HepG2 (cell line): ENCODE measurements at regions not wholly inside any gene's neighbourhood (a gene's known extent, or its start where the extent isn't known, plus 50 kb on each side); places are given as distances from the start of the nearest gene placed in this dataset.

ENCODE experiments used
- ATAC-seq: fragments of 200-7000 bp; cut with Tn5 transposase; 3 replicates; pipeline ENCODE4 v1.9.1; 2020; ENCODE audit warnings: mild to moderate bottlenecking, moderate library complexity
- BruUV-seq: library from RNA; stranded (reverse); fragments of 400-500 nt; replicated peaks from 2 replicates; lab custom pipeline; 2021; lab: Mats Ljungman, UMichigan
- CTCF ChIA-PET: fragments of 300-600 bp; formaldehyde crosslinking; extraction: SDS; loops from one replicate; lab custom pipeline; 2021; ENCODE audit warnings: low total read pairs, inconsistent platforms, low intra/inter-chr PET ratio; lab: Yijun Ruan, JAX
- POLR2A ChIA-PET: fragments of 350-600 bp; sonication (Branson Sonifier 250); formaldehyde crosslinking; loops from one replicate; lab custom pipeline; 2020; ENCODE audit warnings: antibody characterized with exemption, inconsistent platforms; lab: Yijun Ruan, JAX
- DNase-seq: peaks from one replicate; pipeline ENCODE4 v3.0.0-alpha.2; 2015; ENCODE audit warnings: low spot score
- FAIRE-seq: peaks from 3 replicates; lab custom pipeline; 2011; peaks lifted over from hg19 to GRCh38; lab: Jason Lieb, UNC
- H2AFZ ChIP-seq: one replicate; pipeline ENCODE4 v1.6.1; 2011; ENCODE audit warnings: low read length, inconsistent platforms
- H3K27ac ChIP-seq: fragments of 300-600 bp; 3 replicates; pipeline ENCODE4 v1.8.0; 2011; ENCODE audit warnings: mixed run types, mild to moderate bottlenecking, mixed read lengths, low read length, inconsistent platforms; ENCODE audit not compliant: insufficient read depth; ENCODE audit errors: extremely low read length
- H3K27me3 ChIP-seq, 2 experiments: fragments of 200-600 bp in 1 of 2; 2 replicates in 1 of 2; 3 replicates in 1 of 2; pipeline versions ENCODE4 v1.6.0 to v1.8.0; 2011; ENCODE audit warnings: low read length in 2 of 2, mild to moderate bottlenecking in 2 of 2, moderate library complexity in 2 of 2, inconsistent platforms in 1 of 2; ENCODE audit not compliant: insufficient read depth in 2 of 2, control insufficient read depth in 1 of 2
- H3K36me3 ChIP-seq, 2 experiments: fragments of 200-600 bp in 1 of 2; replicated peaks in 1 of 2; 2 replicates in 1 of 2; 3 replicates in 1 of 2; pipeline versions ENCODE4 v1.5.1 to v1.8.0; 2011; ENCODE audit warnings: low read length in 2 of 2, inconsistent platforms in 1 of 2; ENCODE audit not compliant: insufficient read depth in 2 of 2, control insufficient read depth in 1 of 2
- H3K4me1 ChIP-seq: 2 replicates; pipeline ENCODE4 v1.5.1; 2012; ENCODE audit warnings: low read length, inconsistent platforms; ENCODE audit not compliant: insufficient read depth
- H3K4me2 ChIP-seq: 2 replicates; pipeline ENCODE4 v1.6.0; 2011; ENCODE audit warnings: low read depth, low read length, inconsistent platforms
- H3K4me3 ChIP-seq, 3 experiments: fragments of 200-600 bp in 1 of 3; sonication (generic), shearing (Covaris generic) in 1 of 3; replicated peaks in 1 of 3; 2 replicates each; pipeline ENCODE4 v1.5.1; 2011 to 2016; ENCODE audit warnings: low read length in 3 of 3, inconsistent platforms in 2 of 3, low read depth in 2 of 3, mild to moderate bottlenecking in 2 of 3, control low read depth in 1 of 3, mixed read lengths in 1 of 3; ENCODE audit not compliant: insufficient read depth in 1 of 3
- H3K79me2 ChIP-seq: one replicate; pipeline ENCODE4 v1.6.1; 2011; ENCODE audit warnings: low read length, inconsistent platforms; ENCODE audit not compliant: insufficient read depth
- H3K9ac ChIP-seq: 2 replicates; pipeline ENCODE4 v1.6.0; 2011; ENCODE audit warnings: mild to moderate bottlenecking, low read depth, low read length, inconsistent platforms; ENCODE audit not compliant: insufficient read depth
- H3K9me3 ChIP-seq: 2 replicates; pipeline ENCODE4 v1.5.1; 2012; ENCODE audit warnings: mild to moderate bottlenecking, low read length
- H4K20me1 ChIP-seq: 2 replicates; pipeline ENCODE4 v1.6.0; 2011; ENCODE audit warnings: inconsistent platforms, mild to moderate bottlenecking, low read length, moderate library complexity; ENCODE audit not compliant: insufficient read depth
- ASH2L ChIP-seq: fragments of 300-600, 200-600 bp; sonication (generic); IDR thresholded peaks from 2 replicates; pipeline ENCODE4 v1.7.0; 2017; ENCODE audit warnings: low read depth, mild to moderate bottlenecking, moderate library complexity, mixed read lengths, low read length; ENCODE audit not compliant: insufficient read length
- ETV5 ChIP-seq: IDR thresholded peaks from 2 replicates; pipeline ENCODE4 v1.6.1; 2018; ENCODE audit warnings: missing biosample characterization, missing genetic modification reagents, inconsistent platforms, borderline replicate concordance
- HNRNPH1 ChIP-seq: fragments of 200-400 bp; formaldehyde crosslinking; optimal IDR thresholded peaks from 2 replicates; pipeline ENCODE3; 2017; ENCODE audit warnings: mild to moderate bottlenecking, low read depth, low read length
- MAF1 ChIP-seq: sonication (generic); formaldehyde crosslinking; IDR thresholded peaks from 2 replicates; pipeline ENCODE4 v1.5.0; 2020; ENCODE audit warnings: missing genetic modification reagents, borderline replicate concordance
- MTA1 ChIP-seq: sonication (generic); formaldehyde crosslinking; IDR thresholded peaks from 2 replicates; pipeline ENCODE4 v1.4.0; 2020; ENCODE audit warnings: missing genetic modification reagents, mild to moderate bottlenecking, borderline replicate concordance
- NPAS2 ChIP-seq: sonication (generic); formaldehyde crosslinking; IDR thresholded peaks from 2 replicates; pipeline ENCODE4 v1.8.0; 2022; ENCODE audit warnings: mild to moderate bottlenecking, missing genetic modification reagents, borderline replicate concordance
- POLR2AphosphoS5 ChIP-seq: IDR thresholded peaks from 2 replicates; pipeline ENCODE4 v1.6.1; 2012; ENCODE audit warnings: low read depth, low read length
- SAFB2 ChIP-seq: sonication (generic); formaldehyde crosslinking; IDR thresholded peaks from 2 replicates; pipeline ENCODE4 v1.5.1; 2020; ENCODE audit warnings: missing genetic modification reagents, low read depth, mild to moderate bottlenecking, borderline replicate concordance
- ZEB1 ChIP-seq: IDR thresholded peaks from 2 replicates; pipeline ENCODE4 v1.6.1; 2012; ENCODE audit warnings: mild to moderate bottlenecking, low read depth, inconsistent platforms; ENCODE audit not compliant: insufficient replicate concordance
- ZNF432 ChIP-seq: sonication (generic); formaldehyde crosslinking; IDR thresholded peaks from 2 replicates; pipeline ENCODE4 v1.5.0; 2020; ENCODE audit warnings: missing genetic modification reagents, mild to moderate bottlenecking, borderline replicate concordance
- ZNF556 ChIP-seq: sonication (generic); formaldehyde crosslinking; IDR thresholded peaks from 2 replicates; pipeline ENCODE4 v1.4.0; 2020; ENCODE audit warnings: mild to moderate bottlenecking, missing genetic modification reagents, borderline replicate concordance
- ZNF720 ChIP-seq: sonication (generic); formaldehyde crosslinking; IDR thresholded peaks from 2 replicates; pipeline ENCODE4 v1.4.0; 2020; ENCODE audit warnings: missing genetic modification reagents
- ZNF883 ChIP-seq: sonication (generic); formaldehyde crosslinking; IDR thresholded peaks from 2 replicates; pipeline ENCODE4 v1.5.1; 2020; ENCODE audit warnings: mild to moderate bottlenecking, missing genetic modification reagents; ENCODE audit errors: not compliant biosample characterization
- WGBS: methylation state at CpG from one replicate; pipeline ENCODE4 v1.1.6; 2017; ENCODE audit warnings: low lambda C conversion rate; 5-methylcytosine and 5-hydroxymethylcytosine counted together
- in situ Hi-C: cut with HindIII; loops from 2 replicates; pipeline ENCODE4 v1.10.0; 2017; ENCODE audit warnings: low pct_unique_long_range_greater_than_20kb; ENCODE audit not compliant: extremely low pct_ligation_motif_present
- intact Hi-C: fragments of 100-400 bp; cut with micrococcal nuclease; formaldehyde crosslinking; loops from one replicate; pipeline ENCODE4 v1.10.0; 2022; ENCODE audit not compliant: unreplicated experiment
- TF ChIP-seq, protein P1 (sequence below): sonication (generic); formaldehyde crosslinking; IDR thresholded peaks from 2 replicates; pipeline ENCODE4 v1.8.1; 2023; ENCODE audit warnings: mild to moderate bottlenecking, missing genetic modification reagents

DNA sequence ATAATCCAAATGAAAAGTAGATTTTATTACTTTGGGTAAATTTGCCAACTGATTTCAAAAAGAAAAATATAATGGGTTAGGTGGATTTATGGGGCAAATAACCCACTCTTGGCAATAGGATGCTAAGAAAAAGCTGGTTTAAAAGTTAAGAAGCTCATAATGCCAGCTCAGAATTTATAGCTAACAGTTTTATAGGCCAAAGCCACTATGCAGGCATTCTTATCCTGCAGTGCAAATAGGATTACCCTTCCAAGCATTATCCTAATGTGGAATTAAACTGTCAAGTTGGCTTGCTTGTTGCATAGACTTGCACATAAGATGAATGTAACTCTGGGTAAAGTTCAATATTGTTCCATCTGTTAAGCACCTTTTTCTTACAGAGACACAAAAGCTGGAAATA lies 703.0 kb downstream of the PCDH18 start:
- ATAC-seq (no peak), DNase-seq (no peak), FAIRE-seq (no peak)
- BruUV-seq, result no TSS peak
- TF ChIP-seq ZNF432 (CRISPR knock-in tag) (no peak), NPAS2 (no peak), ZNF556 (no peak), ZEB1 (no peak), MTA1 (no peak), HNRNPH1 (no peak), SAFB2 (CRISPR knock-in tag) (no peak), ETV5 (CRISPR knock-in tag) (no peak), ASH2L (no peak)
- H3K36me3 ChIP-seq, result no peaks in the 10 kb centered on the region
- H3K79me2 ChIP-seq, result no peaks in the 10 kb centered on the region
- H3K4me3 ChIP-seq, result no peak overlapping the region
- H2AFZ ChIP-seq, result no peak overlapping the region
- H3K9me3 ChIP-seq, result no peaks in the 10 kb centered on the region
- no peak overlapping the region for H3K4me2 ChIP-seq
- H3K27ac ChIP-seq, result no peak overlapping the region
- intact Hi-C loops, result no loop called here
- in situ Hi-C loops, result no loop called here
- ChIA-PET CTCF (no interaction called here), POLR2A (no interaction called here)
- H3K27me3 ChIP-seq, result no peaks in the 10 kb centered on the region
- H3K9ac ChIP-seq, result no peak overlapping the region
- H3K4me1 ChIP-seq, result no peaks in the 10 kb centered on the region
- no peaks in the 10 kb centered on the region for H4K20me1 ChIP-seq

DNA sequence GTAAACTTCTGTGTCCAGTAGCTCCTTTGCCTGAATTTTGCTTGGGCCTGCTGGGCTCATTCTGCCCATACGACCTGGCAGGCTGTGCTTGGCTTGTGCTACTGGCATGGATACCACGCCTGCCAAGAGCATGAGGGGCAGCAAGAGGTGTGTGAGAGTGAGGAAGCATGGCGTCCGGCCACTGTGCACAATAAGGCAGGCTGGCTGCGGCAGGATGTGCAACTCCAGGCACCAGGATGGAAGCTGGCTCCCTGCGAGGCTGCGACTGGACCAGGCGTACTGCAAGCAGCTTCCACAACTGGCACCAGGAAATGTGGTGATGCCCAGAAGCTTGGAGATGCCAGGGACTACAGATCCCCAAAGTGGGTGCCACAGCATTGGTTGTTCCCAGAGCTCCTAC lies 709.3 kb downstream of the PCDH18 start:
- no peak overlapping the region for H3K4me3 ChIP-seq
- H3K9me3 ChIP-seq, result no peaks in the 10 kb centered on the region
- no peaks in the 10 kb centered on the region for H3K79me2 ChIP-seq
- H3K9ac ChIP-seq, result no peak overlapping the region
- no peak overlapping the region for H2AFZ ChIP-seq
- H3K27me3 ChIP-seq, result no peaks in the 10 kb centered on the region
- BruUV-seq, result no TSS peak
- intact Hi-C loops, result no loop called here
- H3K4me1 ChIP-seq, result no peaks in the 10 kb centered on the region
- no peak overlapping the region for H3K27ac ChIP-seq
- H3K4me2 ChIP-seq, result no peak overlapping the region
- in situ Hi-C loops, result no loop called here
- no peaks in the 10 kb centered on the region for H3K36me3 ChIP-seq
- FAIRE-seq (no peak), DNase-seq (no peak), ATAC-seq (no peak)
- CTCF ChIA-PET, result no interaction called here
- no peaks in the 10 kb centered on the region for H4K20me1 ChIP-seq
- POLR2A ChIA-PET, result no interaction called here
- 0% methylated on average over 1 of the region's 8 CpGs for WGBS
- TF ChIP-seq ZNF883 (CRISPR knock-in tag) (no peak), POLR2AphosphoS5 (no peak), ZNF720 (no peak), ZNF432 (CRISPR knock-in tag) (no peak), MAF1 (no peak)
- TF ChIP-seq, protein P1, sequence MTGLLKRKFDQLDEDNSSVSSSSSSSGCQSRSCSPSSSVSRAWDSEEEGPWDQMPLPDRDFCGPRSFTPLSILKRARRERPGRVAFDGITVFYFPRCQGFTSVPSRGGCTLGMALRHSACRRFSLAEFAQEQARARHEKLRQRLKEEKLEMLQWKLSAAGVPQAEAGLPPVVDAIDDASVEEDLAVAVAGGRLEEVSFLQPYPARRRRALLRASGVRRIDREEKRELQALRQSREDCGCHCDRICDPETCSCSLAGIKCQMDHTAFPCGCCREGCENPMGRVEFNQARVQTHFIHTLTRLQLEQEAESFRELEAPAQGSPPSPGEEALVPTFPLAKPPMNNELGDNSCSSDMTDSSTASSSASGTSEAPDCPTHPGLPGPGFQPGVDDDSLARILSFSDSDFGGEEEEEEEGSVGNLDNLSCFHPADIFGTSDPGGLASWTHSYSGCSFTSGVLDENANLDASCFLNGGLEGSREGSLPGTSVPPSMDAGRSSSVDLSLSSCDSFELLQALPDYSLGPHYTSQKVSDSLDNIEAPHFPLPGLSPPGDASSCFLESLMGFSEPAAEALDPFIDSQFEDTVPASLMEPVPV (CRISPR knock-in tag), result no peak
